HepG2 (cell line): ENCODE measurements at regions not wholly inside any gene's neighbourhood (a gene's known extent, or its start where the extent isn't known, plus 50 kb on each side); places are given as distances from the start of the nearest gene placed in this dataset.

Experiments
- CTCF ChIP-seq: sonication (generic); formaldehyde crosslinking; IDR thresholded peaks from 2 replicates; pipeline ENCODE4 v1.5.0; 2020; ENCODE audit warnings: mild to moderate bottlenecking, missing genetic modification reagents, moderate library complexity
- HDAC1 ChIP-seq: sonication (generic); formaldehyde crosslinking; IDR thresholded peaks from 2 replicates; pipeline ENCODE4 v1.5.1; 2020; ENCODE audit warnings: mild to moderate bottlenecking, missing genetic modification reagents
- KLF9 ChIP-seq: IDR thresholded peaks from 2 replicates; pipeline ENCODE4 v1.6.1; 2016; ENCODE audit warnings: low read depth
- NAIF1 ChIP-seq: sonication (generic); formaldehyde crosslinking; IDR thresholded peaks from 2 replicates; pipeline ENCODE4 v1.5.0; 2020; ENCODE audit warnings: mild to moderate bottlenecking, missing genetic modification reagents, borderline replicate concordance
- REST ChIP-seq, 2 experiments: IDR thresholded peaks; 2 replicates each; pipeline ENCODE4 v1.6.1; 2011 to 2012; ENCODE audit warnings: low read length in 2 of 2, borderline replicate concordance in 1 of 2, low read depth in 1 of 2, mild to moderate bottlenecking in 1 of 2, moderate library complexity in 1 of 2
- SP1 ChIP-seq, 2 experiments: fragments of 450-650 bp in 1 of 2; sonication (generic) in 1 of 2; formaldehyde crosslinking in 1 of 2; IDR thresholded peaks; 2 replicates each; pipeline versions ENCODE4 v1.4.0 to v1.6.1; 2016 to 2020; ENCODE audit warnings: missing genetic modification reagents in 1 of 2
- TFAP4 ChIP-seq: sonication (generic); IDR thresholded peaks from 2 replicates; pipeline ENCODE4 v1.6.1; 2016; ENCODE audit warnings: low read depth, borderline replicate concordance
- TOE1 ChIP-seq: sonication (generic); formaldehyde crosslinking; IDR thresholded peaks from 2 replicates; pipeline ENCODE4 v1.4.0; 2020; ENCODE audit warnings: mild to moderate bottlenecking, missing genetic modification reagents
- ZNF816 ChIP-seq: sonication (generic); formaldehyde crosslinking; IDR thresholded peaks from 2 replicates; pipeline ENCODE4 v1.8.0; 2022; ENCODE audit warnings: missing genetic modification reagents, mild to moderate bottlenecking, borderline replicate concordance

- TF ChIP-seq CTCF (CRISPR knock-in tag) (no peak), NAIF1 (CRISPR knock-in tag) (no peak), ZNF816 (CRISPR knock-in tag) (no peak), SP1 (IDR thresholded peaks at IDR 0.05) (no peak), SP1 (CRISPR knock-in tag; IDR thresholded peaks at IDR 0.05) (no peak), TOE1 (CRISPR knock-in tag) (no peak), TFAP4 (no peak), REST (IDR thresholded peaks at IDR 0.05; ENCODE audit: borderline replicate concordance in 1 of 2, low read depth in 1 of 2, low read length in 2 of 2) (no peak), HDAC1 (CRISPR knock-in tag) (no peak), KLF9 (no peak)
These were observed 62.7 kb upstream of the KLF7 start for GRCh38 chr2:207228402-207228801.
